CD4-positive, alpha-beta T cell treated with Interleukin-21 for 1 hour (primary cell): ENCODE measurements at regions not wholly inside any gene's neighbourhood (a gene's known extent, or its start where the extent isn't known, plus 50 kb on each side); places are given as distances from the start of the nearest gene placed in this dataset.
"Not testable (repeated sequence)": the region's sequence is repeated elsewhere in the genome, so short reads cannot be mapped to it uniquely, and the experiment has no call there.

Experiments used
- DNase-seq: peaks from one replicate; pipeline ENCODE4 v3.0.0-alpha.2; 2020

DNA sequence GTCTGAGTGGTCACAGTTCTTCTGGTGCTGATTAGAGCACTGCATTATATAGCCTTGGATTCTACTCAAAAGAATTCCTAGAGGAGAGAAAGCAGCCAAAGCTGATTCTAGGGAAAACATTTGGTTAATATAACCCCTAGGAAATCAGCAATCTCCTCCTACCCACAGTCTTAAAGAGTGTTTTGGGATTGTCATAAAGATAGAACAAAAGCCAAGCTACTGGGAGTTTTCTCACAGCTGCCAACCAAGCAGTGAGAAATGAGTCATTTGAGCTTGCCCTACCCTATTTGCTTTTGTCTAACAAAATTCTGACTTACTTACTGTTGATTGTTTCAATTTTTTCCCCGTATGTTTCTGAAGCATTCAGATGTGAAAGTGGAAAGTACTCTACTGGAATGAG lies 469.3 kb downstream of the PLCL1 start:
- no peak for DNase-seq

DNA sequence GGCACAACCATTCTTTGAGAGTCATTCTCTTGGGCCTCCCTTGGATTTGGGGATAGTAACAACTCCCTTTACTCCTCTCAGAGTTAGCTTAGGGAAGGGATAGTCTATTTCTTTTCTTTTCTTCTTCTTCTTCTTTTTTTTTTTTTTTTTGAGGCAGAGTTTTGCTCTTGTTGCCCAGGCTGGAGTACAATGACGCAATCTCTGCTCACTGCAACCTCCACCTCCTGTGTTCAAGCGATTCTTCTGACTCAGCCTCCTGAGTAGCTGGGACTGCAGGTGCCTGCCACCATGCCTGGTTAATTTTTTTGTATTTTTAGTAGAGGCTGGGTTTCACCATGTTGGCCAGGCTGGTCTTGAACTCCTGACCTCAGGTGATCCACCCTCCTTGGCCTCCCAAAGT lies 465.8 kb downstream of the PLCL1 start:
- not testable (repeated sequence) for DNase-seq

DNA sequence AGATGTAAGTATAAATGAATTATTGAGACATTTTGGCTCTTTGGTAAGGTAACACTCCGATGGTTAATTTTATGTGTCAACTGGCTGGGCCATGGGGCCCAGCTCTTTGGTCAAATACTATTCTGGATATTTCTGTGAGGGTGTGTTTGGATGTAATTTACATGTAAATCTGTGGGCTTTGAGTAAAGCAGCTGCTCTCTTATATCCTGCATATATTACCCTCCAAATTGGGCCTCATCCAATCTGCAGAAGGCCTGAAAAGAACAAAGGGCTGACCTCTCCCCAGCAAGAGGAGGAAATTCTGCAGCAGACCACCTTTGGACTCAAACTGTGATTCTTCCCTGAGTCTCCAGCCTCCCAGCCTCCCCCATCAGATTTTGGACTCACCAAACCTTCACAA lies 464.1 kb downstream of the PLCL1 start:
- DNase-seq: no peak

DNA sequence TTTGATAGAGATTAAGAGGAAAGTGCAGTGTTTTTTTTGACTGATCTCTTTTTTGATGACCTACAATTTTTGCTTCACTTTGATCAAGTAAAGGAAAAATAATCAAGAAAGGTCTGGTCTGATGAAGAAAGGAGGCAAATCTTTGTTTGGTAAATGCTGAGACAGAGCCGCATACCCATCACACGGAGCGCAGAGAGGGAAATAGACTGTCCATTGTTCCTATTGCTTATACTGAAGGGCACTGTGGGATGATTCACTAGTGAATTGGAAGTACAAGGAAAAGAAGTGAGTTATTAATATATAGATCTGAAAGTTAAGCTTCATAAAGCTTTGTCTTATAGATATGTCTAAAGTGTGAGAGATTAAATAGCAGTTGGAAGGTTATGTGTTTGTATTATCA lies 455.1 kb downstream of the PLCL1 start:
- DNase-seq: no peak

DNA sequence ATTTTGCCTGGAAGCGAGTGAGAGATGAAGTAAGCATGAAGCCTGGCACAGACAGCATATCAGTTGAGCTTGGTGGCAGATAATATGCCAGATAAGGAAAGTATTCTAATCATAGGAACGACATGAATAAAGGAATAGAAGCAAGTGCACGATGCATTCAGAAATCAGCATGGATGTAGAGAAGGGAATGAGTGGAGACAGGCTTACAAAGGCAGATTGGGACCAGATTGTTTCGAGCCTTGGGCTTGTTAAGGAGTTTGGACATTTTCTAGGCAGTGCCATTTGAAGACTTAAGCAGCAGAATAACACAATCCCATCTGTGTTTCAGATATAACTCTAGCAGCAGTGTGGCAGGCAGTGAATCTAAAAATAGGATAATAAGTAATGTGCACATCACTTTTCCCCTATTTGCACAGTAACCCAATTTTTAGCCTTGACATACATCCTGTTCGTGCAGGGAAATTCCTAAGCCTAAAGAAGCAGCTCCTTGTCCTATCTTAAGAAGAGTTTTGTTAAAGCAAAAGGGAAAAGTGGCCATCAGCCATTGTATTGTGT lies 450.2 kb downstream of the PLCL1 start:
- no peak for DNase-seq

DNA sequence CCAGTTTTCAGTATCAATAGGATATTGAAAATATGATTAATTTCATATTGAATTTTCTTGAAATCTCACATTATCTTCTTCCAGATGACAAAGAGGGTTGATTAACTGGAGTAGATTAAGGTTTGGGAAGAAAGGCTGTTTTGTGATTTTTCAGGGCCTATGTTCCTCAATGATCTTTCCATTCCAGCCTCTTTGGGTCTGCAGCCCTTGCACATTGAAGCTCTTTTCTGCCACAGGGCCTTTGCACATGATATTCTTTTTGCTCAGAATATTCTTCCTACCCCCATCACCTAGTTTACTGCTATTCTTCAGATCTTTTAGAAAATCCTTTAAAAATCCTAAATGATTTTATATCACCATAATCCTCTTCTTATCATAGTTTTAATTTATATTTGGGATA lies 449.6 kb downstream of the PLCL1 start:
- DNase-seq: no peak

DNA sequence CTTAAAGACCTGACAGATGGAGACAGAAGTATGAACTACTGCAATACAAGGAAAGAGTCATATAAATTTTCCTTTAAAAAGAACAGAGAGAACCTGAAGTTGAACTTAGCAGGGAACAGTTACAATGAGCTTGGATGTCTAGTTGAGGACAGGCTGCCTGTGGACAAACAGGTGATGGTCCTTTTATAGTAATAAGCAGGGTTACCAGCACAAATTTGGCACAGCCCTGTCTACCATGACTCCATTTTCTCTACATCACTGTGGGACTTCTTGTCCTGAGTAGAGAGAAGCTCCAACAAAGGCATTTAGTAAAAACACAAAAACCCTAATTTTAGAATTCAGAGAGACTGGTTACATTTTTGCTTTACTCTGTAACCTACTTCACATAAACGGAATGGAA lies 448.1 kb downstream of the PLCL1 start:
- no peak for DNase-seq

DNA sequence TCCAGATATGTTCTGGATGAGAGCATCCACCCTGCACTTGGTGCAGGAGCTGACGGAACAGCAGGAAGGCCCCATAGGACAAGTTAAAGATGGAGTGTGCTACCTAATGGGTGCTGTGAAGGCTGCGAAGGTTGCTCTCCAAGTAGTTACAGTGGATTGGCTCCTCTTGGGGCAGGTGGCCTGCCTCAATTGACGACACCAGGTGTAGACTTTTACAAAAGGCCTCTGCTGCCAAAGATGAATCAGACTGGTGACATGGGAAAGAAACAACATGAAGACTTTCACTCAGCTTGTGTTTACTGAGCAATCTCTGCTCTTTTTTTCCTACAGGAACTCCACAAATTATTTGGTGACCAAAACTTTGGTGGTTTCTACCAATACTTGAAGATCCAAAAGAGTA lies 437.7 kb downstream of the PLCL1 start:
- DNase-seq: no peak

DNA sequence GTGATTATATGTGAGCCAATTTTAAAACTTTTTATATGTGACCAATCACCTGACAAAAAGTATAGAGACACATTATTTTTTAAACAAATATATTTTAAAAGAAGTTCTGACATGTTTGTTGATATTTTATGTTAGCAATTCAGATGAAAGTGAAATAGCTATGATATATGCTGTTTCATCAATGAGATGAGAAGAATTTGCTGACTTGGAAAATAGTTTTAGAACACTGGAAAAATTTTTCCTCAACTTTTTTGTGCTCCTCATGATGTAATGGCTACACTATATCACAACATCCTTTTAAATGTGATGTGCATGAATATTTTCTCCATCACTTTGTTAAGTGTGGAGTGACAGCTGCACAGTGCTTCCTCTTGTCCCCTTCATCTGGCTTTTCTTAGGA lies 434.0 kb downstream of the PLCL1 start:
- DNase-seq: no peak

DNA sequence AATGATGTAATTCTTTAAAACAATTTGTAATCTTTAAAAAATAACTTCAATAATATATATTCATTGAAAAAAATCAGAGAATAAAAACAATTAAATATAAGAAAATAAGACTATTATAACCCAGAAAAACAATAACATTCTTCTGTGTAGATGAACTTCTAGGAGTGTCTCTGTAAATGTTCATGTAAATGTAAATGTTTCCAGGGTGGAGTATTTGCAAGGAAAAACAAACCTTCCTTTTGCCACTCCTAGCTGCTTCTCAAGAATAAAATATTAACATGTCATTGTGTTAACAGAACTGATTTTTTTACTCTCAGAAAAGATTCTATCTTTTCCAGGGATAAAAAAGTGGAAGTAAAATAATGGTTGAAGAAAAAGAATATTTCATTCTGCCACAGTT lies 431.9 kb downstream of the PLCL1 start:
- DNase-seq: no peak

DNA sequence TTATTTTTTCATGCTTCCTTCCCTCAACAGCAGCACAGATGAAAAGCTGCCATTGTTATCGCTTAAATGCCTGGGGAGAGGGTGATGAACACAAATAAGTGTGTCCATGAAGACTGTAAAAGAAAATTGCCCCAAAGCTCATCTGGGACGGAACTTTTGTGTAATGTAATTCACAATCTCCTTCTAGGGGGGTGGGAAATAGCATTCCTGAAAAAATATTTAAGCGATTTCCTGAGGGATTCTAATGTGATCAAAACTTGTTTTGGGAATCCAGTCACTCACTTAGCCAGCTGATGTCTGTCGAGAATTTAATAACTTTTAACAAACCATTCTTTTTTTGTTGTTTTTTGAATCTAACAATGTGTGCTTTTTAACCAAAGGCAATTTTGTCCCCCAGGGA lies 427.9 kb downstream of the PLCL1 start:
- DNase-seq: no peak

DNA sequence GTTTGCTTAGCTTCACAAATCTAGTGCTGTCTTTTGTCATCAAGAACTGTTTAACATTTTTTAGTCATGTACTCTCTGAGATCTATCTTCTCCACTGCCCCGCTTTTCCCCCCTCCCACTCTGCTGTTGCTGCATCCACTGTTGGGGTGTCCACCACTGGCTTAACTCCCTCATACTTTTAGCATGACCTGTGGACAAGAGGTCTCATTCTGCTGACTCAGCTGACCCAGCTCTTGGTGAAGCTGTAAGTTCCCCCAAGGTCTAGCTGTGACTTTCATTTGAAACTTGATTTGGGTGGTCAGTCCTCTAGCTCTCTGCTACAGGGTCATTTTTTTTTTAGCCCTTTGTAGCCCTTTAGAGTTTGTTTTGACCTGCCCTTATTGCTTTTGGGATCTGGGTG lies 427.2 kb downstream of the PLCL1 start:
- DNase-seq: no peak

DNA sequence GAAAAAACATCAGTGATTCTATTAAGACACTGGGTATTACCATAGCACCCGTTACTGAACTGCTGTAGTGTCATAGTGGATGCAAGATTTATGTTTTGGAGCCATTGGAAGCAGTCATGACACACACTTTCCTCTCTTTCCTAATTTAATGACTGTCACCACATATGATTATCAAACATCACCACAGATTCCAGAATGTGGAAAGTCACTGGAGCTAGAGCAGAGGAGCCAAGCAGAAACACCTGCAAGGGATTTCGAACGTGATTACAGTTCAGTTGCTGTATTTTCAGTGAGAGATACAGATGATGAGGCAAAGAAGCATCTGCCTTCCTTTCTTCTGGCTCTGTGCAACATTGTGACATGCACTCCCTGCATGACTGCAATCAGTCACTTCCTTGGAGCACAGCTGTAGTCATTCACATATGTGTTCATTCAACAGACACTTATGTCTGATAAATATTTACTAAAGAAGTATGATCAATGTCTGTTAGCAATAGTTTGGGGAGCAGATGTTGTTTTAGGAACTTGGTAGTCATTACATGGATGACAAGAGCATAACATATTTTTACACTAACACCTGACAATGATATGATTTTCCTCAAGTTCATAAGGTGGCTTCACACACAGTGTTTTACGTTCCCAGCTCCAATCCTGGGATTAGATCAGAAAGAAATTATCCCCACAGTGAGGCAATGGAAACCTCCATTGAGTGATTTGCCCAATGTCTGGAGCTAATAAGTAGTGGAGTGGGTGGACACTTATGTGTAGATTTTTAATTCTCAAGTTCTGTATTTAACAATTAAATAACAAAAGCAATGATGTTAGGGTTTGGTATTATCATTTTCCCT lies 416.6 kb downstream of the PLCL1 start:
- no peak for DNase-seq

DNA sequence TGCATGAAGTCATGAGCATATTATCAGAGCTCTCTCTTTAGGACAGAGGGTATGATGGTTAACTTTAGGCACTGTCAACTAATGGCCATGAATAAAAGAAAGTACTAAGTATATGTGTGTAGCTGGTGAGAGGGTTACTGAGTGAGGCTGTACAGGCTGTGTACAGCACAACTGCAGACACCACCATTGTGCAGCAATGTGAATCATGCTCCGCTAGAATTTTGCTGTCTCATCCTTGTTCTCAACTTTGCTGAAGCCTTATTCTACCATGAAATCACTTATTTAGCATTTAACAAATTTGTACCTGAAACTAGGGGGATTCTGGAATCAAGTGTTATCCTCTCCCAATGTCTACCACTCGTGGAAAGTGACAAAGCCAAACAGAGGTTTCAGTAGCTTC lies 414.9 kb downstream of the PLCL1 start:
- no peak for DNase-seq

DNA sequence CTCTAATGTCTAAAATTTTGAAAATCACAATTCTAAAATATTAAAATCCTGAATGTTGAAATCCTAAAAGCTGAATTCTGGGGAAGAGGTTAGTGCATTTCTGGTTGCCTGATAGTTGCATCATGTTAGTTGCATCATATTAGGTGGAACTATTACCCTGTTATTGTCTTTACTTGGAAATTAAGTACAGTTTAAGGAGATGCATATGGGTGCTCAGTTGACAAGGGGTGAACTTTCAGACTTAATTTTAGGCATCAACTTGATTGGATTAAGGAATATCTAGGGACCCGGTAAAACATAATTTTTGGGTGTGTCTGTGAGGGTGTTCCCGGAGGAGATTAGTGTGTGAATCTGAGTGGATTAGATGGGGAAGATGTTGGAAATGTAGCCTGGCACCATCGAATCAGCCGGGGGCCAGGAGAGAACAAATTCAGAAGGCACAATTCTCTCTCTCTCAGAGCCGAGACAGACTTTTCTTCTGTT lies 409.8 kb downstream of the PLCL1 start:
- DNase-seq: no peak

DNA sequence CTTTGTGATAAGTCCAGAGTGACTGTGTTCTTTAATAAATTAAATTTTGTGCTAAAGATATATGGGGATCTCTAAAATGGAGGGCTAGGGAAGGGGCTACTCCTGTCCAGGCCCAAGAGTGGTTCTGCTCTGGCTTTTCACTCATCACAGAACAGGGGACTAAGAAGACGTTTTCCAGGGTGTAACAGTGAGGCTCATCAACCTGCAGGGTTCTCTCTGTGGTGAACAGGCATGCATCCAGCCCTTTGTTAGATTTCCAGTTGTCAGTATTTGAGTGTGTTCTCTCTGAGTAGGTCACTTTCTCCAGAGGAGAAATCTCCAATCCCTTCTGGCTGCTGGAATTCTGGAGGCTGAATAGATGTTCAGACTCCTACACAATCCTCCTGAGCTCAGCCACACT lies 408.9 kb downstream of the PLCL1 start:
- no peak for DNase-seq

DNA sequence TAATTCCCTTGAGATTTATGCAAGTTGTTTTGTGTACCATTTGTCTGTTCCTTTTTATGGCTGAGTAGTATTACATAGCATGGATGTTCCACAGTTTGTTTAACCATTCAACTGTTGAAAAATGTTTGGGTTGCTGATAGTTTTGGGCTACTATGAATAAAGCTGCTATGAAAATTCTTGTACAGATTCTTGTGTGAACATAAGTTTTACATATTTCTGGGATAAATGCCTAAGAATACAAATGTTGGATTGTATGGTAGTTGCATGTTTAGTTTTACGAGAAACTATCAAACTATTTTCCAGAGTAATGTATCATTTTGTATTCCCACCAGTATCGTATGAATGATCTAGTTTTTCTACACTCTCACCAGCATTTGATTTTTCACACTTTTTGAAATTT lies 407.3 kb downstream of the PLCL1 start:
- DNase-seq: no peak

DNA sequence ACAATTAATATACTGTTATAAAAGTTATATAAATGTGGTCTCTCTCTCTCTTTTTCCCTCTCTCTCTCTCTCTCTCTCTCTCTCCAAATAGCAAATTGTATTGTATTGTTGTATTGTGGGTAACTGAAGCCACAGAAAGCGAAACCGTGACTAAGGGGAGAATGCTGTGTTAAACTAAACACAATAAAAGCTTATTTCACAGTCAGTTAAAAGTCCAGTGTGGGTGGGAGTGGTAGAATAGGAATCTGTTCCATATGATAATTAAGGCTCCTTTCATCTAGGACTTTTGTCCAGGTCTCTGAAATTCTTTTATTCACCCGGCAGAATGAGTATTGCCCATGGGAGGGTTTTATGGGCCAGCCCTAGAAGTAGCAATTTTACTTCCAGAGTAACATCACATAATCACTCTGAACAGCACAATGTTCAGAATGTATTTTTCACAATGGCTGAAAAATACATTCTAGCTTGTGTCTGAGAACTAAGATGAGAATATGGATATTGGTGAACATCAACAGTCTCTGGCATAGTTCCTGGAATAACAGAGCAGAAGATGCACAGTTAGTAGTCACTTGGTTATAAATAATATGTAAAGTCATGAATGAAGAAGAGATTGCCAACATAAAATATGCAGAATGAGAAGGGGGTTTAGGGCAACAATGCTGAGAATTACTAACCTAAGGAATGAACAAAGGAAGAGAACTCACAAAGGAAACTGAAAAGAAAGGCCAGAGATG lies 399.1 kb downstream of the PLCL1 start:
- no peak for DNase-seq
